GM12875 (cell line): ENCODE measurements at regions not wholly inside any gene's neighbourhood (a gene's known extent, or its start where the extent isn't known, plus 50 kb on each side); places are given as distances from the start of the nearest gene placed in this dataset.

Source experiments
- H3K4me3 ChIP-seq: one replicate; pipeline ENCODE4 v1.5.1; 2011; ENCODE audit warnings: low read depth, low read length, control low read depth
- CTCF ChIP-seq: IDR thresholded peaks from 2 replicates; pipeline ENCODE4 v1.5.1; 2011; ENCODE audit warnings: low read depth, mild to moderate bottlenecking, control low read depth, inconsistent platforms, low read length, moderate library complexity, borderline replicate concordance; ENCODE audit not compliant: insufficient read depth

GRCh38 chr4:3834186-3834662 lies 68.0 kb downstream of the ADRA2C start:
- H3K4me3 ChIP-seq = no peak overlapping the region
- TF ChIP-seq CTCF = no peak

GRCh38 chr4:3834663-3835521 lies 68.7 kb downstream of the ADRA2C start:
- no peak for TF ChIP-seq CTCF
- H3K4me3 ChIP-seq = no peak overlapping the region

GRCh38 chr4:3835527-3836405 lies 69.6 kb downstream of the ADRA2C start:
- no peak for TF ChIP-seq CTCF

GRCh38 chr4:3836406-3836755 lies 70.2 kb downstream of the ADRA2C start:
- TF ChIP-seq CTCF = no peak
- no peak overlapping the region for H3K4me3 ChIP-seq

More at GRCh38 chr4:3835527-3836405, 69.6 kb downstream of the ADRA2C start:
- H3K4me3 ChIP-seq = no peak overlapping the region

GRCh38 chr4:3836756-3837601 lies 70.8 kb downstream of the ADRA2C start:
- no peak for TF ChIP-seq CTCF
- H3K4me3 ChIP-seq = no peak overlapping the region

- no peak overlapping the region for H3K4me3 ChIP-seq
- TF ChIP-seq CTCF = no peak
Observed at GRCh38 chr4:3838437-3839380, 72.5 kb downstream of the ADRA2C start.
